HFFc6 (cell line): ENCODE measurements at regions not wholly inside any gene's neighbourhood (a gene's known extent, or its start where the extent isn't known, plus 50 kb on each side); places are given as distances from the start of the nearest gene placed in this dataset.

Experiments used
- DNase-seq: peaks from one replicate; pipeline ENCODE4 v3.0.0-alpha.2; 2018
- H3K27ac Mint-ChIP-seq: 2 replicates; pipeline ENCODE4 v1.8.0; 2020; ENCODE audit warnings: mild to moderate bottlenecking, mixed read lengths
- H3K27me3 Mint-ChIP-seq: 2 replicates; pipeline ENCODE4 v1.8.0; 2021; ENCODE audit warnings: mild to moderate bottlenecking, moderate library complexity, mixed read lengths; ENCODE audit not compliant: insufficient read depth
- H3K36me3 Mint-ChIP-seq: 2 replicates; pipeline ENCODE4 v1.8.0; 2021; ENCODE audit warnings: low read depth, mixed read lengths
- H3K4me1 Mint-ChIP-seq: 2 replicates; pipeline ENCODE4 v1.8.0; 2020; ENCODE audit warnings: low read depth, mixed read lengths
- H3K4me3 Mint-ChIP-seq: 2 replicates; pipeline ENCODE4 v1.8.0; 2020; ENCODE audit warnings: mild to moderate bottlenecking, moderate library complexity, mixed read lengths
- H3K9me3 Mint-ChIP-seq: 2 replicates; pipeline ENCODE4 v1.8.0; 2020; ENCODE audit warnings: mild to moderate bottlenecking, mixed read lengths
- CTCF ChIP-seq: fragments of 200-600 bp; sonication (generic); IDR thresholded peaks from 2 replicates; pipeline ENCODE4 v1.5.0; 2021; ENCODE audit warnings: antibody characterized with exemption, mild to moderate bottlenecking

DNA sequence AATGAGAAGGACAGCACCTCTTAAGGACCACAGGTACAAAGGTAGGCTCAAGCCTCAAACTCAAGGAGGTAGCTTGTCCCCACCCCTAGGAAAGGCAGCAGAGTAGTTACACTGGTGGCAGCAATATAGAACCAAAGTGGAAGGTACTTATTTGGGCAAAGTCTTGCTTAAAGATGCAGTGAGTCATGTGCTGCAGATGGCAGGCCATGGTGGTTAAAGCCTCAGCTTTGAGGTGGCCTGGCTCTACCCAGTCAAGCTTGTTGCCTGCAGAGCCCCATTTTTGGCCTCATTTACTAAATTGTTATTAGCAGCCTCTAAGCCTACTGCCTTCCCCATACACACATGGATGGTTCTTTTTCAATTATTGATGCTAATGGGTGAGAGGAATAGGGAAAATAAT, 146.0 kb downstream of the ELOVL4 start:
- H3K9me3 Mint-ChIP-seq = peaks cover 8% of the 10 kb centered on the region; the same call in 1 of the 2 replicates
- no peak overlapping the region for H3K4me3 Mint-ChIP-seq
- no peak for TF ChIP-seq CTCF
- H3K27ac Mint-ChIP-seq = no peak overlapping the region
- H3K27me3 Mint-ChIP-seq = no peaks in the 10 kb centered on the region; the same call in 1 of the 2 replicates
- H3K36me3 Mint-ChIP-seq = no peaks in the 10 kb centered on the region
- DNase-seq = no peak
- no peaks in the 10 kb centered on the region for H3K4me1 Mint-ChIP-seq

DNA sequence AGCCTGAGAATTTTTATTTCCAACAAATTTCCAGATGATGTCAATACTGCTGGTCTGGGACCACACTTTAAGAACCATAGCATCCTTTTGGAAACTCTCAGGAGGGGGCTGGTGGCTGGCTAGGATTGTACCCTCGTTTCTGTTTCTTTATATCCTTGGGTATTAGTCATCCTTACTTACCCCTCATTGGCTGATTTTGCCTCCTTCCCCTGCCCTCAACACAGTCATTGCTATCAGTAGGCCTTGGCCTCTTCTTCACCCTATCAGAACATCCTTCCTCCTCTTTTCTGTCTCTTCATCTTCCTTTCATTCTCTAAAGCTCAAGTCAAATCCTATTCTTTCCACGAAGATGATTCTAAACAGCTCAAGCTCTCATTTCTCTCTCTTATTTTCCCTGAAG, 148.5 kb downstream of the ELOVL4 start:
- Mint-ChIP-seq H3K27me3 (no peaks in the 10 kb centered on the region; the same call in 1 of the 2 replicates), H3K4me3 (no peak overlapping the region), H3K36me3 (no peaks in the 10 kb centered on the region), H3K4me1 (no peaks in the 10 kb centered on the region), H3K27ac (no peak overlapping the region), H3K9me3 (no peaks in the 10 kb centered on the region)
- no peak for TF ChIP-seq CTCF
- no peak for DNase-seq

DNA sequence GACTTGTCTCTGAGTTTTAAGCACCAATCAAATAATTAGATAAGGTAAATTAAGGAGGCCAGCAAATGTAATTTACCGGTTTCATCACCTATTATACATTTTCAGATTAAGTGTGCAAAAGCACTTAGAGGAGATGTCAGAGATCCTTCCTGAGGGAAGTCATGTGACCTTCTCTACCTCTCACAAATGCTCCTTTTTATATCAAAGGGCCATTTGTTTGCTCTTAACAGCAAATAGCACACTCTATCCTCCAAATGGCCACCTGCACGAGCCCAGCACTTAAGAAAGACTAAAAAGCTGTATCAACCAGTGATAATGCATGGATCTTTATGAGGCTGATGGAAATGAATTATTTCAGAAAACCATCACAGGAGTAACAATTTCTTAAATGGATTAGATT, 149.4 kb downstream of the ELOVL4 start:
- TF ChIP-seq CTCF = no peak
- H3K4me3 Mint-ChIP-seq = no peak overlapping the region
- H3K9me3 Mint-ChIP-seq = no peaks in the 10 kb centered on the region
- DNase-seq = no peak
- no peak overlapping the region for H3K27ac Mint-ChIP-seq
- H3K27me3 Mint-ChIP-seq = no peaks in the 10 kb centered on the region; the same call in 1 of the 2 replicates
- no peaks in the 10 kb centered on the region for H3K4me1 Mint-ChIP-seq
- H3K36me3 Mint-ChIP-seq = no peaks in the 10 kb centered on the region

DNA sequence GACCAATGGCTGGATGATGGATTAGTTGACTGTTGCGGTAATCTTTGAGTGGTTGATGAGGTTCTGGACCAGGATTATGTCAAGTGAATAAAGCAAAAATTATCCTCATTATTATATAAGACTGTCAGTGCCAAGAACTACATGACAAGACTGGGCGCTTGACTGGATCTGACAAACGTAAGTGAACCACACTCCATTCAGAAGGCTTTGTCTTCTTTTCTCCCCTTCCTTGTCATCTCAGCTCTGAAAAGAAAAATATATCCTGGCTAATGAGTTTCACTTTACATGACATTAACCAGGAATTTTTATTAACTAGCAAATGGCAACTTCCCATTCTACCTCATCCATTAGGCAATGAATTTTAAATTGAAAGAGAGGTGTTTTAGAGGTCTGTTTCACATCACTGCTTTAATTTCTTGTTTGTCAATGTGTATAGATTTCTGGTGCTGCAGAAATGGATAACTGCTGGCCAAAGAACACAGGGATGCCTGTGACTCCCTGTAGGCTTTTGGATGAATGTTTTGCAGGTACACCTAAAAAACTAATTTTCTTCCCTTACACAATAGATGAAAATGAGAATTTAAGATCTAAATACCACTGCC, 150.1 kb downstream of the ELOVL4 start:
- H3K9me3 Mint-ChIP-seq = no peaks in the 10 kb centered on the region
- H3K4me3 Mint-ChIP-seq = no peak overlapping the region
- H3K4me1 Mint-ChIP-seq = no peaks in the 10 kb centered on the region
- no peak for TF ChIP-seq CTCF
- no peaks in the 10 kb centered on the region for H3K36me3 Mint-ChIP-seq
- no peak for DNase-seq
- no peaks in the 10 kb centered on the region; the same call in 1 of the 2 replicates for H3K27me3 Mint-ChIP-seq
- no peak overlapping the region for H3K27ac Mint-ChIP-seq

DNA sequence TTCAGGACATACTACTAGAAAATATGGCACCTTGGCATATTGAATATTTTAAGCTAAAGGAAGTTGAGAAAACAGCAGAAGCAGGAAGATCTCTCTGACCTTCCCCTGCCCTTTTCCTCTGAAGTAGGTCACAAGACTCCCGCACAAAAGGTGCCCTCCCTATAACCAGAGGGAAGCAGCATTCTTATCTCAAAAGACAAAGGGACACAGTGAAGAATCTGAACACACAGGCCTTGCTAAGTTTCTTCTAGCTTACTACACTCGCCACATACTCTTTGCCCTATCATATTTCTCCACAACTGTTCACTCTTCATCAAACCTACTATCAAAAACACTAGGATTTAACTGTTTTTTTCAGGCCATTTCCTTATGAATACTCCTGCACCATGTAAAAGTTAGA, 151.2 kb downstream of the ELOVL4 start:
- Mint-ChIP-seq H3K36me3 (no peaks in the 10 kb centered on the region), H3K4me3 (no peak overlapping the region), H3K27ac (no peak overlapping the region), H3K27me3 (peaks cover under 1% of the 10 kb centered on the region; the same call in 1 of the 2 replicates), H3K4me1 (no peaks in the 10 kb centered on the region), H3K9me3 (no peaks in the 10 kb centered on the region)
- no peak for DNase-seq
- no peak for TF ChIP-seq CTCF

- DNase-seq = no peak
- Mint-ChIP-seq H3K27me3 (peaks cover 2% of the 10 kb centered on the region), H3K4me3 (no peak overlapping the region), H3K9me3 (no peaks in the 10 kb centered on the region), H3K36me3 (no peaks in the 10 kb centered on the region), H3K4me1 (no peaks in the 10 kb centered on the region), H3K27ac (no peak overlapping the region)
- TF ChIP-seq CTCF = no peak
Observed at GRCh38 chr6:79789896-79790295, 157.5 kb downstream of the ELOVL4 start.
